NCI-H526 (cell line): ENCODE measurements at regions not wholly inside any gene's neighbourhood (a gene's known extent, or its start where the extent isn't known, plus 50 kb on each side); places are given as distances from the start of the nearest gene placed in this dataset.
"Not testable (repeated sequence)": the region's sequence is repeated elsewhere in the genome, so short reads cannot be mapped to it uniquely, and the experiment has no call there.

Source experiments
- DNase-seq, 2 experiments: peaks; one replicate each; lab custom pipeline; 2025; lab: John Stamatoyannopoulos, UW

GRCh38 chr12:33323823-33324222, 115.8 kb downstream of the SYT10 start:
- DNase-seq, result no peak

GRCh38 chr12:33322519-33322918, 117.1 kb downstream of the SYT10 start:
- peak; percentile 47 to 56 for DNase-seq

- DNase-seq, result no peak
These were observed 121.9 kb downstream of the SYT10 start for GRCh38 chr12:33317746-33318145.

- no peak for DNase-seq
These were observed 125.4 kb downstream of the SYT10 start for GRCh38 chr12:33314223-33314622.

- no peak for DNase-seq
These were observed 126.1 kb downstream of the SYT10 start for GRCh38 chr12:33313476-33313875.

- no peak for DNase-seq
These were observed 129.1 kb downstream of the SYT10 start for GRCh38 chr12:33310471-33310870.

GRCh38 chr12:33304176-33304575, 135.4 kb downstream of the SYT10 start:
- no peak for DNase-seq

- no peak for DNase-seq
These were observed 143.1 kb downstream of the SYT10 start for GRCh38 chr12:33296529-33296928.

- DNase-seq, result no peak
These were observed 148.9 kb downstream of the SYT10 start for GRCh38 chr12:33290703-33291102.

- DNase-seq, result no peak
These were observed 156.6 kb downstream of the SYT10 start for GRCh38 chr12:33283054-33283453.

GRCh38 chr12:33277376-33277775, 162.2 kb downstream of the SYT10 start:
- DNase-seq, result no peak

- DNase-seq, result no peak
These were observed 172.0 kb downstream of the SYT10 start for GRCh38 chr12:33267641-33268040.

- no peak for DNase-seq
These were observed 173.7 kb downstream of the SYT10 start for GRCh38 chr12:33265900-33266299.

GRCh38 chr12:33265033-33265731, 174.4 kb downstream of the SYT10 start:
- no peak for DNase-seq

- DNase-seq, result no peak
These were observed 186.4 kb downstream of the SYT10 start for GRCh38 chr12:33253178-33253577.

- no peak for DNase-seq
These were observed 188.1 kb downstream of the SYT10 start for GRCh38 chr12:33251548-33251947.

- no peak for DNase-seq
These were observed 191.3 kb downstream of the SYT10 start for GRCh38 chr12:33248364-33248763.

GRCh38 chr12:33247625-33248024, 192.0 kb downstream of the SYT10 start:
- no peak for DNase-seq

GRCh38 chr12:33245434-33245833, 194.2 kb downstream of the SYT10 start:
- no peak for DNase-seq

- no peak for DNase-seq
These were observed 212.9 kb downstream of the SYT10 start for GRCh38 chr12:33226671-33227070.

GRCh38 chr12:33223956-33224355, 215.7 kb downstream of the SYT10 start:
- no peak for DNase-seq

- DNase-seq, result no peak
These were observed 217.3 kb downstream of the SYT10 start for GRCh38 chr12:33222357-33222756.

GRCh38 chr12:33205981-33206380, 233.6 kb downstream of the SYT10 start:
- DNase-seq, result no peak

GRCh38 chr12:33194389-33194788, 245.2 kb downstream of the SYT10 start:
- DNase-seq, result not testable (repeated sequence)
